Esophagus squamous epithelium (tissue), 5 donors: ENCODE measurements at regions not wholly inside any gene's neighbourhood (a gene's known extent, or its start where the extent isn't known, plus 50 kb on each side); places are given as distances from the start of the nearest gene placed in this dataset.
A peak's percentile ranks its signal among the peaks of the same experiment; 100 is the strongest.

Experiments used
- DNase-seq: peaks from one replicate; lab custom pipeline; 2025; lab: John Stamatoyannopoulos, UW
- H3K27ac ChIP-seq, 4 donors: fragments of 200-600 bp; sonication (generic); one replicate each; pipeline ENCODE4 v1.5.1; 2016 to 2019; ENCODE audit warnings: mild to moderate bottlenecking in 1 of 4
- H3K27me3 ChIP-seq, 4 donors: fragments of 200-600 bp; sonication (generic); 1 replicate in 3 of 4; 2 replicates in 1 of 4; pipeline versions ENCODE4 v1.5.1 to v1.6.0; 2017 to 2021; ENCODE audit warnings: antibody characterized with exemption in 1 of 4
- H3K36me3 ChIP-seq, 3 donors: fragments of 200-600 bp; sonication (generic); one replicate each; pipeline ENCODE4 v1.5.1; 2016 to 2019
- H3K4me1 ChIP-seq, 3 donors: fragments of 200-600 bp; sonication (generic); one replicate each; pipeline ENCODE4 v1.5.1; 2017 to 2019
- H3K4me3 ChIP-seq, 4 donors: fragments of 200-600 bp; sonication (generic); 1 replicate in 3 of 4; 2 replicates in 1 of 4; pipeline ENCODE4 v1.5.1; 2016 to 2019; ENCODE audit warnings: mild to moderate bottlenecking in 2 of 4, moderate library complexity in 1 of 4
- H3K9me3 ChIP-seq, 3 donors: fragments of 200-600 bp; sonication (generic); one replicate each; pipeline ENCODE4 v1.5.1; 2016 to 2019
- CTCF ChIP-seq, 6 experiments: fragments of 450-650 bp in 4 of 6; fragments of 200-600 bp in 2 of 6; sonication (generic) in 2 of 6; IDR thresholded peaks; one replicate each; pipeline ENCODE4 v1.5.1; 2016 to 2019; ENCODE audit warnings: antibody characterized with exemption in 6 of 6, mild to moderate bottlenecking in 4 of 6, moderate library complexity in 4 of 6
- POLR2A ChIP-seq, 4 donors: fragments of 450-650 bp; IDR thresholded peaks; one replicate each; pipeline ENCODE4 v1.6.1; 2017; ENCODE audit warnings: antibody characterized with exemption in 4 of 4, mild to moderate bottlenecking in 4 of 4, moderate library complexity in 3 of 4
- WGBS, 2 donors: methylation state at CpG; one replicate each; pipeline ENCODE4 v1.1.5; 2018; 5-methylcytosine and 5-hydroxymethylcytosine counted together
- intact Hi-C: fragments of 100-400 bp; cut with DNase I; formaldehyde crosslinking; loops from one replicate; pipeline ENCODE4 v1.15.0; 2022
- donor health status: DM: yes; HTN: yes; CAD: no.

GRCh38 chr5:155275222-155275621, 261.7 kb downstream of the KIF4B start:
- WGBS, 2 donors = 74 to 79% methylated on average over 6 of the region's 6 CpGs
- no peaks in the 10 kb centered on the region for H3K9me3 ChIP-seq
- peaks cover 0 to 48% (median 0%) of the 10 kb centered on the region in 3 donors for H3K4me1 ChIP-seq
- TF ChIP-seq POLR2A (IDR thresholded peaks at IDR 0.05) = no peak
- no peak for TF ChIP-seq CTCF (IDR thresholded peaks at IDR 0.05)
- no peaks in the 10 kb centered on the region for H3K27me3 ChIP-seq
- H3K27ac ChIP-seq = no peak overlapping the region
- DNase-seq = no peak
- no peak overlapping the region for H3K4me3 ChIP-seq
- no peaks in the 10 kb centered on the region for H3K36me3 ChIP-seq
- intact Hi-C loops = no loop called here

- Histone ChIP-seq H3K4me1 (peaks cover 0 to 38% (median 0%) of the 10 kb centered on the region in 3 donors), H3K36me3 (no peaks in the 10 kb centered on the region), H3K9me3 (no peaks in the 10 kb centered on the region), H3K4me3 (no peak overlapping the region), H3K27ac (no peak overlapping the region), H3K27me3 (no peaks in the 10 kb centered on the region)
- 28 to 41% methylated on average over 3 of the region's 3 CpGs for WGBS, 2 donors
- no peak for DNase-seq
- no peak for TF ChIP-seq POLR2A (IDR thresholded peaks at IDR 0.05)
- no peak for TF ChIP-seq CTCF (IDR thresholded peaks at IDR 0.05)
- intact Hi-C loops = no loop called here
Measured at GRCh38 chr5:155276231-155276630, 262.7 kb downstream of the KIF4B start.

- intact Hi-C loops = no loop called here
- peak overlapping the region in 1 of 4 donors; percentile 30 for H3K27ac ChIP-seq
- WGBS, 2 donors = 46 to 61% methylated on average over 2 to 4 of the region's 4 CpGs
- H3K9me3 ChIP-seq = no peaks in the 10 kb centered on the region
- H3K36me3 ChIP-seq = no peaks in the 10 kb centered on the region
- H3K4me3 ChIP-seq = no peak overlapping the region
- H3K4me1 ChIP-seq = peaks cover 0 to 45% (median 0%) of the 10 kb centered on the region in 3 donors
- TF ChIP-seq POLR2A (IDR thresholded peaks at IDR 0.05) = no peak
- TF ChIP-seq CTCF (IDR thresholded peaks at IDR 0.05) = peak in 1 of 6 experiments; percentile 21
- peaks cover 0 to 6% (median 0%) of the 10 kb centered on the region in 4 donors for H3K27me3 ChIP-seq
- no peak for DNase-seq
Measured at GRCh38 chr5:155278532-155278931, 265.0 kb downstream of the KIF4B start.

- H3K4me1 ChIP-seq = peaks cover 0 to 24% (median 0%) of the 10 kb centered on the region in 3 donors
- DNase-seq = no peak
- 22 to 49% methylated on average over 6 of the region's 6 CpGs for WGBS, 2 donors
- H3K27ac ChIP-seq = no peak overlapping the region
- no peaks in the 10 kb centered on the region for H3K36me3 ChIP-seq
- peaks cover 0 to 6% (median 0%) of the 10 kb centered on the region in 4 donors for H3K27me3 ChIP-seq
- no peak for TF ChIP-seq CTCF (IDR thresholded peaks at IDR 0.05)
- no peak for TF ChIP-seq POLR2A (IDR thresholded peaks at IDR 0.05)
- no peak overlapping the region for H3K4me3 ChIP-seq
- intact Hi-C loops = no loop called here
- no peaks in the 10 kb centered on the region for H3K9me3 ChIP-seq
Measured at GRCh38 chr5:155282503-155283107, 269.1 kb downstream of the KIF4B start.

- DNase-seq = no peak
- Histone ChIP-seq H3K27ac (no peak overlapping the region), H3K27me3 (peaks cover 0 to 6% (median 0%) of the 10 kb centered on the region in 4 donors), H3K4me1 (peaks cover 0 to 11% (median 0%) of the 10 kb centered on the region in 3 donors), H3K4me3 (no peak overlapping the region), H3K36me3 (no peaks in the 10 kb centered on the region), H3K9me3 (no peaks in the 10 kb centered on the region)
- no peak for TF ChIP-seq CTCF (IDR thresholded peaks at IDR 0.05)
- no peak for TF ChIP-seq POLR2A (IDR thresholded peaks at IDR 0.05)
- 50 to 83% methylated on average over 1 of the region's 1 CpG for WGBS, 2 donors
- intact Hi-C loops = no loop called here
Measured at GRCh38 chr5:155285706-155286105, 272.2 kb downstream of the KIF4B start.
